ENCODE measurements at regions not wholly inside any gene's neighbourhood (a gene's known extent, or its start where the extent isn't known, plus 50 kb on each side); places are given as distances from the start of the nearest gene placed in this dataset.
"Not testable (repeated sequence)": the region's sequence is repeated elsewhere in the genome, so short reads cannot be mapped to it uniquely, and the experiment has no call there.

DNA sequence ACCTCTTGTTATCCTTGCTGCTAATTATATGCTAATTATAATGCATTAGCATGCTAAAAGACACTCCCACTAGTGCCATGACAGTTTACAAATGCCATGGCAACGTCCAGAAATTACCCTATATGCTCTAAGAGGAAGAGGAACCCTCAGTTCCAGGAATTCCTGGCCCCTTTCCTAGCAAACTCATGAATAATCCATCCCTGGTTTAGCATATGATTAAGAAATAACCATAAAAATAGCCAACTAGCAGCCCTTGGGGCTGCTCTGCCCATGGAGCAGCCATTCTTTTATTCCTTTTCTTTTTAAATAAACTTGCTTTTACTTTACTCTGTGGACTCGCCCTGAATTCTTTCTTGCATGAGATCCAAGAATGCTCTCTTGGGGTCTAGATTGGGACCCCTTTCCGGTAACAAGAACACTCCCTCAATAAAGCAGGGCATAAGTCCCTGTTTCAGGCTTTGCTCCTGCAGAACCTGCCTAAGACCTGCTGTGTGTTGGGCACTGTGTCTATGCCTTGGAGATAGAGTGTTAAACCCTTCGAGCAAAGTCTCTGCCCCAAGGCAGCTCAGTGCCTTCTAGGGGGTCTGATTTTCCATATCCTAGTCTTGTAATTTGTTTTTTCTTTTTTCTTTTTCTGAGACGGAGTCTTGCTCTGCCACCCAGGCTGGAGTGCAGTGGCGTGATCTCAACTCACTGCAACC, 345.0 kb downstream of the NPIPA7 start:
- not testable (repeated sequence) for H3K27ac ChIP-seq (ENCODE audit: poor library complexity, severe bottlenecking); DNase-seq (ENCODE audit: low spot score); H3K4me3 ChIP-seq (ENCODE audit: severe bottlenecking); ATAC-seq (ENCODE audit: low read depth); H3K36me3 ChIP-seq (ENCODE audit: low read depth); H3K4me1 ChIP-seq (ENCODE audit: insufficient read depth, poor library complexity, severe bottlenecking); H3K9me3 ChIP-seq (ENCODE audit: severe bottlenecking); H3K27me3 ChIP-seq (ENCODE audit: insufficient read depth, poor library complexity, severe bottlenecking)

DNA sequence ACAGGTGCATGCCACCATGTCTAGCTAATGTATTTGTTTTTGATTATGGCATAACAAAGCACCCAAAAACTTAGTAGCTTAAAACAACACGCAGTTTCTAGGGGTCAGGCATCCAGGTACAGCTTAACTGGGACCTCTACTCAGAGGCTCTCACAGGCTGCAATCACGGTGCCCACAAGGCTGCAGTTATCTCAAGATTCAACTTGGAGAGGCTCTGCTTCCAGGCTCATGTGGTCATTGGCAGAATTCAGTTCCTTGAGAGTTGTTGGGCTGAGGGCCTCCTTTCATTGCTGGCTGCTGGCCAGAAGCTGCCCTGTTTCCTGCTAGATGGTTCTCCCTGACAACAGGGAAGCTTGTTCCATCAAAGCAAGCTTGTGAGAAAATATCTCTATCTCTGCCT, 348.1 kb downstream of the NPIPA7 start:
- DNase-seq (ENCODE audit: low spot score); H3K36me3 ChIP-seq (ENCODE audit: low read depth); H3K9me3 ChIP-seq (ENCODE audit: severe bottlenecking); H3K4me1 ChIP-seq (ENCODE audit: insufficient read depth, poor library complexity, severe bottlenecking); H3K27me3 ChIP-seq (ENCODE audit: insufficient read depth, poor library complexity, severe bottlenecking); ATAC-seq (ENCODE audit: low read depth); H3K27ac ChIP-seq (ENCODE audit: poor library complexity, severe bottlenecking); H3K4me3 ChIP-seq (ENCODE audit: severe bottlenecking): not testable (repeated sequence)

DNA sequence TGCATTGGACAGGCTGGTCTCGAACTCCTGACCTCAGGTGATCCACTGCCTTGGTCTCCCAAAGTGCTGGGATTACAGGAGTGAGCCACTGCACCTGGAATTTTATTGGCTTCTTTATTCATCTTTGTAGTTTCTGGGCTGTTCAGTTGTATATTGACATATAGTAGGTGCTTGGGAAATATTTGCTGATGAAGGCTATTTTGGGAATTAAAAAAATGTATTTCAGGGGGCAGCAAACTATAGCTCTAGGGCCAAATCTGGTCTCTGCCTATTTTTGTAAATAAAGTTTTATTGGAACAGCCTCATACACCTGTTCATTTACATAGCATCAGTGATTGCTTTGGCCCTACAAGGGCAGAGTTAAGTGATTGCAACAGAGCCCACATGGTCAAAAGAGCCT, 363.6 kb downstream of the NPIPA7 start:
- H3K27ac ChIP-seq (ENCODE audit: poor library complexity, severe bottlenecking); H3K4me1 ChIP-seq (ENCODE audit: insufficient read depth, poor library complexity, severe bottlenecking); DNase-seq (ENCODE audit: low spot score); H3K9me3 ChIP-seq (ENCODE audit: severe bottlenecking); H3K36me3 ChIP-seq (ENCODE audit: low read depth); ATAC-seq (ENCODE audit: low read depth); H3K4me3 ChIP-seq (ENCODE audit: severe bottlenecking); H3K27me3 ChIP-seq (ENCODE audit: insufficient read depth, poor library complexity, severe bottlenecking): not testable (repeated sequence)

DNA sequence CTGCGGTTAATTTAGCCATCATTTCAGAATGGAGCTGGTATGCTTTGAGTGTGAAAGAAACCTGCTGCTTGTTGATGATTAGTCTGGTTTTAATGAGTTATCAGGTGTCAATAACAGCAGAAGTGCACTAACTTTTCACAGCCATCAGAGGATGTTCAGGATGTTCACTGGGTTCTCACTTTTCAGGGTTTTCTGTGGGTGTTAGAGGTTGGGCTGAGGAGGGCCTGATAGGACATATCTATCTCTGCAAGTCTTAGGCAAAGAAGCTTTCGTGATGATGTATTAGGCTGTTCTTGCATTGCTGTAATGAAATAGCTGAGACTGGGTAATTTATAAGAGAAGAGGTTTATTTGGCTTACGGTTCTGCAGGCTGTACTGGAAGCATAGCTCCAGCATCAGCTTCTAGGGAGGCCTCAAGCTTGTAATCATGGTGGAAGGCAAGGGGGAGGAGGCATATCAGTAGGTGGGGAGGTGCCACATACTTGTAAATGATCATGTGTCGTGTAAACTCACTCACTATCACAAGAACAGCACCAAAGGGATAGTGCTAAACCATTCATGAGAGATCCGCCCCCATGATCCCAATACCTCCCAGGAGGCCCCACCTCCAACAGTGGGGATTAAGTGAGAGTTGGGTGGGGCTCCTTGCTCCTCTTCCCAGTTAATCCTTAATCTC, 376.2 kb downstream of the NPIPA7 start:
- H3K27ac ChIP-seq (ENCODE audit: poor library complexity, severe bottlenecking); H3K9me3 ChIP-seq (ENCODE audit: severe bottlenecking); H3K36me3 ChIP-seq (ENCODE audit: low read depth); H3K4me1 ChIP-seq (ENCODE audit: insufficient read depth, poor library complexity, severe bottlenecking); H3K27me3 ChIP-seq (ENCODE audit: insufficient read depth, poor library complexity, severe bottlenecking); DNase-seq (ENCODE audit: low spot score); ATAC-seq (ENCODE audit: low read depth); H3K4me3 ChIP-seq (ENCODE audit: severe bottlenecking): not testable (repeated sequence)

DNA sequence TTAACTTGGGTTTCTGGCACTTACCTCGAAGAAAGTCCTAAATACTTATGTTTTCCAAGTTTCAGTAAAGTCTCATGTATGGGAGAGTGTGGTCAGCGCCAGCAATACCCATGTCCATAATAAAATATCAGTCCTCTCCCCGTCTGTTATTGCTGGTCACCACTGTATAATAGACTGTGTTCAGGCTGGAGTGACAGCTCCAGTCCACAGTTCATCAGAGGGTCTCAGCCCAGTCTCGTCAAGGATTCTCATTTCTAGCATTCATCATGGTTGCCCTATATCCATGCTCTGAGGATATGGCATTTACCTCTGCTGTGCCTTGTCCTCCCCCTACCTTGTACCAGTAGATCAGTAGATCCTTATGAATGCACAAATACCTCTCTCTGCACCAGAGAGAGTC, 384.5 kb downstream of the NPIPA7 start:
- DNase-seq (ENCODE audit: low spot score) = no peak
- ATAC-seq (ENCODE audit: low read depth) = no peak
- TF ChIP-seq, protein P1, sequence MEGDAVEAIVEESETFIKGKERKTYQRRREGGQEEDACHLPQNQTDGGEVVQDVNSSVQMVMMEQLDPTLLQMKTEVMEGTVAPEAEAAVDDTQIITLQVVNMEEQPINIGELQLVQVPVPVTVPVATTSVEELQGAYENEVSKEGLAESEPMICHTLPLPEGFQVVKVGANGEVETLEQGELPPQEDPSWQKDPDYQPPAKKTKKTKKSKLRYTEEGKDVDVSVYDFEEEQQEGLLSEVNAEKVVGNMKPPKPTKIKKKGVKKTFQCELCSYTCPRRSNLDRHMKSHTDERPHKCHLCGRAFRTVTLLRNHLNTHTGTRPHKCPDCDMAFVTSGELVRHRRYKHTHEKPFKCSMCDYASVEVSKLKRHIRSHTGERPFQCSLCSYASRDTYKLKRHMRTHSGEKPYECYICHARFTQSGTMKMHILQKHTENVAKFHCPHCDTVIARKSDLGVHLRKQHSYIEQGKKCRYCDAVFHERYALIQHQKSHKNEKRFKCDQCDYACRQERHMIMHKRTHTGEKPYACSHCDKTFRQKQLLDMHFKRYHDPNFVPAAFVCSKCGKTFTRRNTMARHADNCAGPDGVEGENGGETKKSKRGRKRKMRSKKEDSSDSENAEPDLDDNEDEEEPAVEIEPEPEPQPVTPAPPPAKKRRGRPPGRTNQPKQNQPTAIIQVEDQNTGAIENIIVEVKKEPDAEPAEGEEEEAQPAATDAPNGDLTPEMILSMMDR (IDR thresholded peaks at IDR 0.05; ENCODE audit: poor library complexity, severe bottlenecking) = no peak
- Histone ChIP-seq H3K27me3 (ENCODE audit: insufficient read depth, poor library complexity, severe bottlenecking) (no peaks in the 10 kb centered on the region), H3K27ac (ENCODE audit: poor library complexity, severe bottlenecking) (no peak overlapping the region), H3K4me3 (ENCODE audit: severe bottlenecking) (no peak overlapping the region), H3K36me3 (ENCODE audit: low read depth) (no peaks in the 10 kb centered on the region), H3K9me3 (ENCODE audit: severe bottlenecking) (no peaks in the 10 kb centered on the region), H3K4me1 (ENCODE audit: insufficient read depth, poor library complexity, severe bottlenecking) (no peaks in the 10 kb centered on the region)

DNA sequence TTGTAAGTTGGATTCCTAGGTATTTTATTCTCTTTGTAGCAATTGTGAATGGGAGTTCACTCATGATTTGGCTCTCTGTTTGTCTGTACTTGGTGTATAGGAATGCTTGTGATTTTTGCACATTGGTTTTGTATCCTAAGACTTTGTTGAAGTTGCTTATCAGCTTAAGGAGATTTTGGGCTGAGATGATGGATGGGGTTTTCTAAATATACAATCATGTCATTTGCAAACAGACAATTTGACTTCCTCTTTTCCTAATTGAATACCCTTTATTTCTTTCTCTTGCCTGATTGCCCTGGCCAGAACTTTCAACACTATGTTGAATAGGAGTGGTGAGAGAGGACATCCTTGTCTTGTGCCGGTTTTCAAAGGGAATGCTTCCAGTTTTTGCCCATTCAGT, 391.8 kb downstream of the NPIPA7 start:
- H3K36me3 ChIP-seq (ENCODE audit: low read depth); H3K4me3 ChIP-seq (ENCODE audit: severe bottlenecking); H3K4me1 ChIP-seq (ENCODE audit: insufficient read depth, poor library complexity, severe bottlenecking); H3K27ac ChIP-seq (ENCODE audit: poor library complexity, severe bottlenecking); H3K9me3 ChIP-seq (ENCODE audit: severe bottlenecking); DNase-seq (ENCODE audit: low spot score); ATAC-seq (ENCODE audit: low read depth); H3K27me3 ChIP-seq (ENCODE audit: insufficient read depth, poor library complexity, severe bottlenecking): not testable (repeated sequence)

DNA sequence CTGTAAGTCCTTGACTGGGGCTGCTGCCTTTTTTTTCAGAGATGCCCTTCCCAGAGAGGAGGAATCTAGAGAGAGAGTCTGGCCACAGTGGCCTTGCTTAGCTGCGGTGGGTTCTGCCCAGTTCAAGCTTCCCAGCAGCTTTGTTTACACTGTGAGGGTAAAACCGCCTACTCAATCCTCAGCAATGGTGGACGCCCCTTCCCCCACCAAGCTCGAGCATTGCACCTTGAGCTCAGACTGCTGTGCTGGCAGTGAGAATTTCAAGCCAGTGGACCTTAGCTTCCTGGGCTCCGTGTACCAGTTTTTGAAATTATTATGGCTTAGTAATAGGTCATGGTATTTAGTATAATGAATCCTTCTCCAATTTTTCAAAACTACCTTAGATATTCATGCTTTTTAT, 395.4 kb downstream of the NPIPA7 start:
- H3K4me1 ChIP-seq (ENCODE audit: insufficient read depth, poor library complexity, severe bottlenecking) = no peaks in the 10 kb centered on the region
- ATAC-seq (ENCODE audit: low read depth) (no peak), DNase-seq (ENCODE audit: low spot score) (no peak)
- TF ChIP-seq, protein P1 (IDR thresholded peaks at IDR 0.05; ENCODE audit: poor library complexity, severe bottlenecking) = no peak
- no peaks in the 10 kb centered on the region for H3K36me3 ChIP-seq (ENCODE audit: low read depth)
- no peak overlapping the region for H3K27ac ChIP-seq (ENCODE audit: poor library complexity, severe bottlenecking)
- no peak overlapping the region for H3K4me3 ChIP-seq (ENCODE audit: severe bottlenecking)
- H3K27me3 ChIP-seq (ENCODE audit: insufficient read depth, poor library complexity, severe bottlenecking) = peaks cover 3% of the 10 kb centered on the region
- no peaks in the 10 kb centered on the region for H3K9me3 ChIP-seq (ENCODE audit: severe bottlenecking)

Data from RWPE2 (cell line).